ENCODE measurements at regions not wholly inside any gene's neighbourhood (a gene's known extent, or its start where the extent isn't known, plus 50 kb on each side); places are given as distances from the start of the nearest gene placed in this dataset.
"Not testable (repeated sequence)": the region's sequence is repeated elsewhere in the genome, so short reads cannot be mapped to it uniquely, and the experiment has no call there.

DNA sequence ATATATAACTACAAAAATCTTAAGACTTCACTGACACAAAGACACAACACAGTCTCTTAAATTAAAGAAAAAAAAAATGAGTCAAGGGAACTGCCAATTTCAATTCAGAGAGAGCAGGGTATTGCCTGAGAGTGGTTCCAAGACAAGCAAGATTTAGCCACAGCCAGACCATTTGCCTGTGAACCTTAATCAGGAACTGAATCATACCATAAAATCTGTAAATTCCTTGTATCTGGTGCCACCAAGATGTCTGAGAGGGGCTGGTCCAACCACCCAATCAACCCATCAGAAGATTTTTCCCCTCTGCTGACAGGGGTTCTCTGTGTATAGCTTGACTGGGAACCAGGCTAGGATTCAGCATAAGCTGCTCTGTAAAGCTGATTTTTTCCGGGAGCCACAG, 159.2 kb downstream of the CPEB2 start:
- Histone ChIP-seq H4K20me1 (no peaks in the 10 kb centered on the region), H3K27me3 (no peaks in the 10 kb centered on the region), H3K9ac (no peak overlapping the region), H3K9me3 (replicated peaks in 1 of 11) (no peaks in the 10 kb centered on the region), H3K4me1 (no peaks in the 10 kb centered on the region), H3K4me2 (no peak overlapping the region), H3K4me3 (no peak overlapping the region), H3K27ac (no peak overlapping the region), H3K36me3 (no peaks in the 10 kb centered on the region)
- no peak for TF ChIP-seq Cebpa-rat (IDR thresholded peaks at IDR 0.05)

DNA sequence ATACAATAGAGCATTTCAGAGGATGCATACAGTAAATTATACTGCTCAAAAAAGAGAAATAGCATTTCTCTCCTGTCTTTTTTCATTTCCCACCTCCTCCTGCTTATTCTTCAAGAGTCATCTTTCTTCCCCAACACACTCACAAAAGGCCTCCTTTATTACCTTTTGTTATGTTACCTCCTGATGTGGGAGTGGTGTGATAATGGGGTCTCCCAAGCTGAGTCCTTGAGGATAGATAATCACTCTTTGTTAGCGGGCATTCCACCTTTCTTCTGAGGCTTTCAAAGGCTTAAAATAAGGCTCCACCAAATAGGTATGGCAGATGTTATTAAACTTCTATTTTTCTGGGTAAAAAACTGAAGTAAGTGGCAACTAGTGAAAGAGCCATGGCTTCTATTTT, 159.8 kb downstream of the CPEB2 start:
- H4K20me1 ChIP-seq = no peaks in the 10 kb centered on the region
- no peak overlapping the region for H3K27ac ChIP-seq
- no peak overlapping the region for H3K9ac ChIP-seq
- TF ChIP-seq Cebpa-rat (IDR thresholded peaks at IDR 0.05) = no peak
- no peaks in the 10 kb centered on the region for H3K36me3 ChIP-seq
- no peak overlapping the region for H3K4me2 ChIP-seq
- H3K4me3 ChIP-seq = no peak overlapping the region
- H3K9me3 ChIP-seq (replicated peaks in 1 of 11) = no peaks in the 10 kb centered on the region
- H3K4me1 ChIP-seq = no peaks in the 10 kb centered on the region
- H3K27me3 ChIP-seq = no peaks in the 10 kb centered on the region

DNA sequence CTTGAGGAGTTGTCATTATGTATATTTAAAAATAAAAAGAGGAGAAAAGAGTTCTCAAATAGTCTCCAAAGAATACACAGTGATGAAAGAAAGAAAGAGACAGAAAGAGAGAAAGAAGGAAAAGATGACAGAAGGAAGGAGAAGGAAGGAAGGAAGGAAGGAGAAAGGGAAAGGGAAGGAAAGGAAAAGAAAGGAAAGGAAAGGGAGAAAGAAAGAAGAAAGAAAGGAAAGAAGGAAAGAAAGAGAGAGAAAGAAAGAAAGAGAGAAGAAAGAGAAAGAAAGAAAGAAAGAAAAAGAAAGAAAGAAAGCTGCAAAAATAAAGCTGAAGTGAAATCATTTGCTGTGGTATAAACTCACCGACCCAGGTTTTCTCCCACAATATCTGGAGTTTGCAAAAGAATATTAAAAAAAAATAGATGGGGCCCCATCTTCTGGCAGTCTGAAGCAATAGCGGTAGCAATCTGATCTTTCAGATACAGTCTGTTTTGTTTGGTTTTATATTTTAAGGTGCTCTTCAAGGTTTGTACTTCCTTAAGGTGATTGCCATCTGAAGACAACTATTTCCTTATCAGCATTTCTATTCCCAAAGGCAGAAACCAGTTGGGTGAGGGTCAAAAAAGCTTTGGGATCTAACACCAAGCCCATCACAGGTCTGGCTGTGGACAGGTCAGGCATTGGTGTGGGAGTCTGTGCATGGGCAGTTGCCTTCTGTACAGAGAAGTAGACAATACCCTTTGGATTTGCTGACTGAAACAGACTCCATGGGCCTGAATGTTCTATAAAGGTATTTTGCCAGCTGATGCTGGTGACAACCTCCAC, 160.4 kb downstream of the CPEB2 start:
- Histone ChIP-seq H3K4me2 (no peak overlapping the region), H3K4me1 (no peaks in the 10 kb centered on the region), H3K27me3 (no peaks in the 10 kb centered on the region), H3K9me3 (replicated peaks in 1 of 11) (no peaks in the 10 kb centered on the region), H3K36me3 (no peaks in the 10 kb centered on the region), H3K27ac (no peak overlapping the region), H3K4me3 (no peak overlapping the region), H3K9ac (no peak overlapping the region), H4K20me1 (no peaks in the 10 kb centered on the region)
- no peak for TF ChIP-seq Cebpa-rat (IDR thresholded peaks at IDR 0.05)

DNA sequence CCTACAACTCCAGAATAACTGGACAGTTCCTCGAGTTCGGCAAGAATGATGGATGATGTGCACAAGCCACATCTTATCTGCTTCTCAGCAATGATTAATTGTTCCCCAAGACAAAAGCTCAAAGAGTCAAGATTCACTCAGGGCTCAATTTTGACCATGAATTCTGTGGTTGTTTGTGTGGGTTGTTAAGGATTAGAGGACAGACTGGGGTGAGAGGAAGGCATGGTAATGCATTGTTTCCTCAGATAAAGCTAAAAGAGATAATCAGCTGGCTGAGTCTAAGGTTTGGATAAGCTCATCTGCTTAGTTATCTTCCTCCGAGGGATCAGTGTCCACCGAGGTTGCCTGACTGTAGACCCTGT, 161.0 kb downstream of the CPEB2 start:
- Histone ChIP-seq H4K20me1 (no peaks in the 10 kb centered on the region), H3K9ac (no peak overlapping the region), H3K4me1 (no peaks in the 10 kb centered on the region), H3K27me3 (no peaks in the 10 kb centered on the region), H3K36me3 (no peaks in the 10 kb centered on the region), H3K27ac (no peak overlapping the region), H3K9me3 (replicated peaks in 1 of 11) (no peaks in the 10 kb centered on the region), H3K4me3 (no peak overlapping the region), H3K4me2 (no peak overlapping the region)
- TF ChIP-seq Cebpa-rat (IDR thresholded peaks at IDR 0.05) = no peak

DNA sequence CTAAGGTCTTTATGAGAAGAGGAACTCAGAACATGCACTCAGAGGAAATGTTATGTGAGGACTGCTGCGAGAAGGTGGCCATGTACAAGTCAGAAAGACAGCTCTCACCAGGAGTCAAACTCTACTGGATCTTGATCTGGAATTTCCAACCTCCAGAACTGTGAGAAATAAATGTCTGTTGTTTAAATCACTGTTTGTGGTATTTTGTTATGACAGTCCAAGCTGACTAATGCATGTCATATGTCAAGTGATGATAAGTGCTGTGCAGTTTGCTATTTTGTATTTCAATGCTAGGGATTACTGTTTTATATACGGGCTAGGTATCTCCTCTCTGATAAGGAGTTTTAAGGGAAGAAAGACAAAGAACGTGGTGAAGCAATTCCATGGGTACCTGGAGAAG, 162.3 kb downstream of the CPEB2 start:
- Histone ChIP-seq H3K4me2 (no peak overlapping the region), H4K20me1 (no peaks in the 10 kb centered on the region), H3K9me3 (replicated peaks in 1 of 11) (peaks cover 0 to 1% (median 0%) of the 10 kb centered on the region in 11 experiments; a peak in 1 of 22 replicates), H3K4me3 (no peak overlapping the region), H3K9ac (no peak overlapping the region), H3K36me3 (no peaks in the 10 kb centered on the region), H3K27me3 (no peaks in the 10 kb centered on the region), H3K4me1 (no peaks in the 10 kb centered on the region), H3K27ac (no peak overlapping the region)
- TF ChIP-seq Cebpa-rat (IDR thresholded peaks at IDR 0.05) = no peak

DNA sequence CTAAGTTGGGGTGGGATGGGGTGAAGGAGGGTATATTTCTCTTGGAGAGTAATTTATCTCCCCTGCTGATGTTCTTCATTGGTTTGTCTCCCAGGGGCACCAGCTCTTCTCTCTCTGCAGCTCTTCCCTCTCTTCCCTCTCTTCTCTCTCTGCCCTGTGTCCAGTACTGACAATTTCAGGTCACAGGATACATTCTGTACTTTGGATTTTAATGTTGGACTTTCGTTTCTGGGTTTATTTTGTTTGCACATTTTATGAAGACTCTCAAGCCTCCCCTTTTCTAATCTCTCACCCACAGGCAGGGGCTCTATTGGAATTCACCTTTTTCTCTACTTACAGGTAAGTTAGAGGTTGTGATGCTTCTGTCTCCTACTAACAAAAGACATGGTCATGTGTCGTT, 165.5 kb downstream of the CPEB2 start:
- H3K27me3 ChIP-seq = no peaks in the 10 kb centered on the region
- H3K4me3 ChIP-seq = no peak overlapping the region
- H3K4me2 ChIP-seq = no peak overlapping the region
- peaks cover 18 to 31% (median 21%) of the 10 kb centered on the region in 11 experiments for H3K9me3 ChIP-seq (replicated peaks in 1 of 11)
- no peak overlapping the region for H3K27ac ChIP-seq
- H3K9ac ChIP-seq = no peak overlapping the region
- H3K36me3 ChIP-seq = peaks cover 0 to 4% (median 0%) of the 10 kb centered on the region in 11 experiments; a peak in 1 of 22 replicates
- no peaks in the 10 kb centered on the region for H3K4me1 ChIP-seq
- H4K20me1 ChIP-seq = no peaks in the 10 kb centered on the region
- TF ChIP-seq Cebpa-rat (IDR thresholded peaks at IDR 0.05) = no peak

DNA sequence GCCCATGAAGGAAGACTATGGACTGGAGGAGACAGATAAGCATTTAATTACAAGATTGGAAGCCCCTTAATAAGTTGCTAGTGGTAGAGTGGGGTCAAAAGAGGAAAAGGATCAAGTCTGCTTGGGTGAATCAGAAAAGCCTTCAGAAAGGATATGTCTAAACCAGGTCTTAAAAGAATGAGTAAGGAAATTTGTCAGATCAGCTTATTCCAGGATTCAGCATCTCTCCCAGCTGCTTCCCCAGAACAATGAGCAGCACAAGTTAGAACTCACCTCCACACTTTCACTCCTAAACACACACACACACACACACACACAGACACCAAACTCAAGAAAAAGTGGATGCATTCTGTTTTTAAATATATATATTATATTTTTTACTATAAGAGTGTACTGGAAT, 166.5 kb downstream of the CPEB2 start:
- Histone ChIP-seq H3K9me3 (replicated peaks in 1 of 11) (peaks cover 26 to 39% (median 29%) of the 10 kb centered on the region in 11 experiments), H3K27me3 (no peaks in the 10 kb centered on the region)
- TF ChIP-seq Cebpa-rat (IDR thresholded peaks at IDR 0.05) = no peak

DNA sequence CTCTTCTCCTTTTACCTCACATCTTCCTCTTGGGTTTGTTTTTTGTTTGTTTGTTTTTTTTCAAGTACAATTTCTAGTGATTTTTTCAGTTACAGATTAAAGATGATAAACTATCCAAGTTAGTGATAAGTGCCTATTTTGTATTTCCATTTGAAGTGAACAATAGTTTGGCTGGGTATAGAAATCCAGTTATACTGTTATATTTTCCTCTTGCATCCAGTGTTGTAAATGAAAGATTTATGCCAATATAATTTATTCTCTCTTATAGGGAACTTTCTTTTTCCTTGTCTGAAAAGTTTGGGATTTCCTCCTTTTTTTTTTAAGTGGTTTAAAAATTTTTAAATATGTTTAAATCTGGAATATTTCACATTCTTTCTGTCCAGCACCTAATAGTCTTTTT, 169.4 kb downstream of the CPEB2 start:
- Histone ChIP-seq H4K20me1 (no peaks in the 10 kb centered on the region), H3K4me1 (no peaks in the 10 kb centered on the region)

More for the DNA sequence above, 166.5 kb downstream of the CPEB2 start:
- Histone ChIP-seq H3K4me3 (no peak overlapping the region), H3K36me3 (peaks cover 0 to 4% (median 0%) of the 10 kb centered on the region in 11 experiments; a peak in 1 of 22 replicates), H3K9ac (no peak overlapping the region), H3K27ac (no peak overlapping the region), H3K4me1 (no peaks in the 10 kb centered on the region), H4K20me1 (no peaks in the 10 kb centered on the region), H3K4me2 (no peak overlapping the region)

DNA sequence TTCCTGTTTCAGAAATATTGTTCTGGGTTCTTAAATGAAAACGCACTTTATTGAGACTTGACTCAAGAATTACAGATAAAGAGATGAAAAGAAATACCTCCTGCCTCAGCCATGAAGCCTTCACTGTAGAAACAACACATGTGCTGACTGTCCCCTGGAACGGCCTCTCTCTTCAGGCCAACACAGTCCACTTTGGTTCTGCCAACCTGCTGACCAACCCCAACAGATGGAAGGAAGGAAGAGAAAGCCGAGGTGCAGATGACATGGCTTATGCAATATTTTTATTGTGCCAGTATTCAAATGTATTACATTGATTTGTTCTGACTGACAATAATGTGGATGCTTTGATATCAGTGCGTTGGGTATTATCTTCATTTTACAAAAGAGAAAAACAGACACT, 171.0 kb downstream of the CPEB2 start:
- Histone ChIP-seq H3K27ac (no peak overlapping the region), H4K20me1 (no peaks in the 10 kb centered on the region), H3K4me3 (no peak overlapping the region), H3K9me3 (replicated peaks in 1 of 11) (peaks cover 28 to 42% (median 31%) of the 10 kb centered on the region in 11 experiments), H3K4me1 (no peaks in the 10 kb centered on the region), H3K36me3 (peaks cover 0 to 4% (median 0%) of the 10 kb centered on the region in 11 experiments; a peak in 1 of 22 replicates), H3K9ac (no peak overlapping the region), H3K4me2 (no peak overlapping the region), H3K27me3 (no peaks in the 10 kb centered on the region)
- no peak for TF ChIP-seq Cebpa-rat (IDR thresholded peaks at IDR 0.05)

More for the DNA sequence above, 169.4 kb downstream of the CPEB2 start:
- no peak overlapping the region for H3K27ac ChIP-seq
- H3K4me2 ChIP-seq = no peak overlapping the region
- TF ChIP-seq Cebpa-rat (IDR thresholded peaks at IDR 0.05) = no peak
- H3K36me3 ChIP-seq = peaks cover 0 to 4% (median 0%) of the 10 kb centered on the region in 11 experiments; a peak in 1 of 22 replicates
- H3K27me3 ChIP-seq = no peaks in the 10 kb centered on the region
- peaks cover 28 to 42% (median 31%) of the 10 kb centered on the region in 11 experiments for H3K9me3 ChIP-seq (replicated peaks in 1 of 11)
- H3K4me3 ChIP-seq = no peak overlapping the region
- no peak overlapping the region for H3K9ac ChIP-seq

DNA sequence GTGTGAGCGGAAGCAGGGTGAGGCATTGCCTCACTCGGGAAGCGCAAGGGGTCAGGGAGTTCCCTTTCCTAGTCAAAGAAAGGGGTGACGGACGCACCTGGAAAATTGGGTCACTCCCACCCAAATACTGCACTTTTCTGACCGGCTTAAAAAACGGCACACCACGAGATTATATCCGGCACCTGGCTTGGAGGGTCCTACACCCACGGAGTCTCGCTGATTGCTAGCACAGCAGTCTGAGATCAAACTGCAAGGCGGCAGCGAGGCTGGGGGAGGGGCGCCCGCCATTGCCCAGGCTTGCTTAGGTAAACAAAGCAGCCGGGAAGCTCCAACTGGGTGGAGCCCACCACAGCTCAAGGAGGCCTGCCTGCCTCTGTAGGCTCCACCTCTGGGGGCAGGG, 171.9 kb downstream of the CPEB2 start:
- peaks cover 28 to 42% (median 31%) of the 10 kb centered on the region in 11 experiments for H3K9me3 ChIP-seq (replicated peaks in 1 of 11)
- not testable (repeated sequence) for H3K9ac ChIP-seq, H3K27ac ChIP-seq, H3K36me3 ChIP-seq, H3K4me3 ChIP-seq, H3K4me1 ChIP-seq, H4K20me1 ChIP-seq, H3K27me3 ChIP-seq, H3K4me2 ChIP-seq

DNA sequence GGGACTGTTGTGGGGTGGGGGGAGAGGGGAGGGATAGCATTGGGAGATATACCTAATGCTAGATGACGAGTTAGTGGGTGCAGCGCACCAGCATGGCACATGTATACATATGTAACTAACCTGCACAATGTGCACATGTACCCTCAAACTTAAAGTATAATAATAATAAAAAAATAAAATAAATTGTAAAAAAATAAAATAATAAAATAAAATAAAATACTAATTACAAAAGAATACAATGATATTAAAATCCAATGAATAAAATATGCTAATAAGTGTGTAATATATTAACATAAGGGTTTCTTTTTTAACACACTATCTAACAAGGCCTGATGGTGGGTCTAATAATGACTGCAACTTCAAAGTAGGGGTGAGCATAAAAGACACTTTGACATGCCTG, 177.6 kb downstream of the CPEB2 start:
- not testable (repeated sequence) for H3K4me2 ChIP-seq, H3K36me3 ChIP-seq

More for the DNA sequence above, 177.6 kb downstream of the CPEB2 start:
- not testable (repeated sequence) for H3K9ac ChIP-seq; H3K27me3 ChIP-seq; H4K20me1 ChIP-seq; H3K27ac ChIP-seq; H3K9me3 ChIP-seq (replicated peaks in 1 of 11); H3K4me3 ChIP-seq
- peaks cover 0 to 14% (median 7%) of the 10 kb centered on the region in 10 experiments; a peak in 13 of 20 replicates for H3K4me1 ChIP-seq
